ENCODE measurements at regions not wholly inside any gene's neighbourhood (a gene's known extent, or its start where the extent isn't known, plus 50 kb on each side); places are given as distances from the start of the nearest gene placed in this dataset.
"Not testable (repeated sequence)": the region's sequence is repeated elsewhere in the genome, so short reads cannot be mapped to it uniquely, and the experiment has no call there.

- DNase-seq (ENCODE audit: low read depth in 2 of 2, low spot score in 1 of 2) = not testable (repeated sequence)
These were observed 536.5 kb upstream of the ID2 start for GRCh38 chr2:8145375-8145774.

- no peak for DNase-seq (ENCODE audit: low read depth in 2 of 2, low spot score in 1 of 2)
These were observed 535.5 kb upstream of the ID2 start for GRCh38 chr2:8146132-8147005.

DNA sequence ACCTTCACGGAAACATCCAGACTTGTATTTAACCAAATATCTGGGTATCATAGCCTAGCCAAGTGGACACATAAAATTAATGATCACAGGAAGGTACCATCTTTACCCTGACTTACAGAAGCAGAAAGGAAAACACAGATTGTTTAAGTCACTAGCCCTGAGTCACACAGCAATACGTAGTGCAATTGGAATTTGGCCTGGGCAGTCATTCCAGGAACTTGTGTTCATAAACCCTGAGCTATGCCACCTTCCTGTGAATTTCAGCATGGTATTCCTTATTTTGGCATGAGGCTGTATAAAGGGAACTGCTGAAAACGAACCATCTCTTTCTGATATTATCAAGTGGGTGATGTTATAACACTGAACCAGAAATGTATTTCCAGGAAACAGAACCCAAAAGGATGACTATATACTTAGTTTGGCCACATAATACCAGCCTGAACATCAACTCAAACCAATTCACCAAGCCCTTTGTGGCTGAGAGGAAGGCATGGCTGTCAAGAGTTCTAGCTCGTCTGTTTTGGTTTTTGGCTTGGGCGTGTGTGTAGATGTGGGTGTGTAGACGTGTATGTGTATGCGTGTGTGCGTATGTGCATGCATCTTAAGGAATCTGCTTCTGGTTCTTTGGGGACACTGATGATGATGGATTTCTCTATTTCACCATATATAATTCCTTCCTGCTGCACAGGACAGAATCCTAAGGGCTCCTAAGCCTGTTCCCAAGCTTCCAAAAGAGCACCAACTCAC is 533.4 kb upstream of the ID2 start:
- DNase-seq (ENCODE audit: low read depth in 2 of 2, low spot score in 1 of 2) = no peak

- DNase-seq (ENCODE audit: low read depth in 2 of 2, low spot score in 1 of 2) = no peak
These were observed 532.9 kb upstream of the ID2 start for GRCh38 chr2:8149007-8149405.

DNA sequence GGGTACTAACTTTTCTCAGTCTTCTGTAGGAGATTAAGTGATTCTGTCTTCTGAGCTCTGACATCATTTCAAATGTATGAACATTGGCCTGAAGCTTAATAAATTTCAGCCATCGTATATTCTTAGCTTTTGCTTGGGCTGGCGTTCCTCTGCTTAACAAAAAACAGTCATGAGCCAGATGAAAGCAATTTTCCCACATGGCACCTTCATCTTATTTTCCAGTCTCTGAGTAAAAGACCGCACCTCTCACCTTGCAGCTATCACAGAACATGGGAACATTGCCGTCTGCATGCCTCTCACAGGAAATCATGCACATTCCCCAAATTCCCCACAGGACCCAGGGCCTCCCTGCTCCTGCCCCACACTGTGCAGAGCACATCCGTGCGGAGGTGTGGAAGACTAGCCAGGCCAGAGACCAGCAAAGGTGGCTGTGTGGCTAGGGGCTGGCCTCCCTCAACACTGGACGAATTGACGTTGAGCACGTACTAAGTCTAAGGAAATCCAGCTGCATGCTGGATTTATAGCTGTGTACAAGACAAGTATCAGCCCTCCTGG is 531.8 kb upstream of the ID2 start:
- DNase-seq (ENCODE audit: low read depth in 2 of 2, low spot score in 1 of 2) = no peak

GRCh38 chr2:8151888-8152287 is 530.0 kb upstream of the ID2 start:
- no peak for DNase-seq (ENCODE audit: low read depth in 2 of 2, low spot score in 1 of 2)

- no peak for DNase-seq (ENCODE audit: low read depth in 2 of 2, low spot score in 1 of 2)
These were observed 529.2 kb upstream of the ID2 start for GRCh38 chr2:8152392-8153257.

DNA sequence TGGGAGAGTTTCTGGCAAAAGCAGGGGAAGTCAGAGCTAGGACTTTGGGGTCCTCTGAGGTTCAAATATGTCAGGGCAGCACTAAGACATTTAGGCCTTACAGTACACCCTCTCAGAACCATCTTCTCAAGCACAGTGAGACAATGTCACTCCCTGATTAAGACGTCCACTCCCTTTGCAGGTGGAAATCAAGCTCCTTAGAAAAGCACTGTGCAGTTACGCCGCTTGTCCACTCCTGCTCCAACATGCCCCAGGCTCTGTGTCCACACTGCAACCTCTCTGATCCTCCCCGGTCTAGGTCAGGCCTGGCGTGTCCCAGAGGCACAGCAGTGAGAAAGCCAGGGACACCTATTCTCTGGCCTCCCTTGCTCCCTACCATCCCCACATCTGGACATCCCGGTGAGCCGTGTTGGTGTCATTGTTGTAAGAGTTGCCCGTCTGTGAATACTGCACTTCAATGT is 528.6 kb upstream of the ID2 start:
- DNase-seq (ENCODE audit: low read depth in 2 of 2, low spot score in 1 of 2) = no peak

- no peak for DNase-seq (ENCODE audit: low read depth in 2 of 2, low spot score in 1 of 2)
These were observed 527.6 kb upstream of the ID2 start for GRCh38 chr2:8154270-8154669.

GRCh38 chr2:8154936-8155335 is 526.9 kb upstream of the ID2 start:
- DNase-seq (ENCODE audit: low read depth in 2 of 2, low spot score in 1 of 2) = no peak

GRCh38 chr2:8157621-8158430 is 524.0 kb upstream of the ID2 start:
- DNase-seq (ENCODE audit: low read depth in 2 of 2, low spot score in 1 of 2) = no peak

DNA sequence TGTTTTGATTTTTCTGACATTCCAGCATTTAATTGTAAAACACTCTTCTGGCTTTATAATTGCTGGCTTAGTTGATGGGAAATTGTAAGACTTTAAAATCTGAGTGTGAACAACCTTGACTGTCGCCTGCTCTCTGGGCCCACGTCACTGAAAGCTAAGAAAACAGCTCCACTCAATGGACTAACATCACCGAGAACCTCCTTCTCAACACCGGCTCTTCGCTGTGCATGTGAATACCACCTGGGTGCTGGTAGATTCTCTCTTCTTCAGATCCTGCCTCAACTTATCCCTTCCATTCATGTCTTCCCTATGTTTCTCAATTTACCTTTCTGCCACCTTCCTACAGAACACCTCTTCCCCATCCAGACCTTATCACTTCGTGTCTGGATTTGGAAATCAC is 523.1 kb upstream of the ID2 start:
- DNase-seq (ENCODE audit: low read depth in 2 of 2, low spot score in 1 of 2) = no peak

- no peak for DNase-seq (ENCODE audit: low read depth in 2 of 2, low spot score in 1 of 2)
These were observed 522.5 kb upstream of the ID2 start for GRCh38 chr2:8159211-8159965.

- no peak for DNase-seq (ENCODE audit: low read depth in 2 of 2, low spot score in 1 of 2)
These were observed 521.8 kb upstream of the ID2 start for GRCh38 chr2:8159966-8160603.

DNA sequence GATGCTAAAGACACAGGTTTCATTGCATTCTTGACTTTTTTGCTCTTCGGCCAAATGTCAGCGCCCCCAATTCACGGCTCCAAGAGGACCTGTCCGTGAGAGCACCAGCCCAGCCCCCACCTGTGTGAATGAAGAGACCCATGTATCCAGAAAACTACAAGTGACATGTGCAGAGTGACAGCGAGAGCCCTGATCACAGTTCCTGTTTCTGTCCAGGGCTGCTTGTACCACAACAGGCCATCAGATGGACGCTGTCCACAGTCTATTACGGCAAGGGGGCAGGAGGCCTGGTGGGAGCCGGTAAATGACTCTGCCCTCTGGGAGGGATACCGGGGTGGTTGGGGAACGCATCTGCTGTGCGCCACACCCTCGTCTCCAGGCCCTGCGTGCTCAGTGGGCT is 520.9 kb upstream of the ID2 start:
- no peak for DNase-seq (ENCODE audit: low read depth in 2 of 2, low spot score in 1 of 2)

DNA sequence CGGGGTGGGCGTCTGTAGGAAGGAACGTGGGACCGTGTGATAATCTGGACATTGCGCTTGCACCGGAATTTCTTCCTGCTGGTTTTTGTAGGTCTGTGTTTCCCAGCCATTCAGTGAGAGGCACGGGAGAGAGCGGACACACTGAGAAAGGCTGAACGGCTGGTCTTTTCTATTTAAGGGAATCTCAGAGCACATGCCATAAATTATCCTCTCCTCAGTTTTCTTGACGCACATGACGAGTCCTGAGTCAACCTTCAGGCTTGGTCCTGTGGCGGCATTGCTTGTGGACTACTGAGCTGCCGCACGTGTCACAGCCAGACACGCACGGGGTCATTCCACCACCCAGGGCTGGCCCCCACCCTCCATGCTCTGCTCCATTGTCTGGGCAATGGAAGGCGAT is 519.3 kb upstream of the ID2 start:
- DNase-seq (ENCODE audit: low read depth in 2 of 2, low spot score in 1 of 2) = no peak

GRCh38 chr2:8165550-8165949 is 516.3 kb upstream of the ID2 start:
- no peak for DNase-seq (ENCODE audit: low read depth in 2 of 2, low spot score in 1 of 2)

DNA sequence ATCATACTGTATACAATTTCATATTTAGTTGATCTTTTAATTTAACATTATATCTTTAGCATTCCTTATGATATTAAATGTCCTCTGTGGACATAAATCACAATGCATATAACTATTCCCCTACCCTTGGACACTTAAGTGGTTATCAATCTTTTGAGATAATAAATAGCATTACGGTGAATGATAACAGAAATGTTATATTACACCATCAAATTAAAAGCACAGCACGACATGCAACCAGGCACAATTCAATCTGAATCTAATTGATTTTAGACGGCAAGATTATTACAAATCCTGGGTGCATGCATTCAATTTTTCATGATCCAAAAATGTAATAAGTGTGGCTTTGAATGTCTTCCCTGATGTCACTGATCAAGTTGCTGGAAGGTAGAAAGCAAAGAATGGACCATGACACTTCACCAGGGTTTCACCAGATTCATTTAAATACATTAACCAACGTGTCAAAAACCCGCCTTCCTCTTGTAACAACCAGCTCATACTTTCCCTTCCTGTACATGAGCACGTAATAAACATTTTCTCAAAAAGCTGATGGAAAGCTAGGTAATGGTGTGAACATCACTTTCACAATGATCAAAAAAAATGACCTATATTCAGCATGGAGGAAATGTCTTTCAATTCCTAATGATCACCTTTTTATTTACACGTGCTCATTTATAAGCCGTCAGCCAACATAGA is 513.7 kb upstream of the ID2 start:
- no peak for DNase-seq (ENCODE audit: low read depth in 2 of 2, low spot score in 1 of 2)

All from stimulated activated CD8-positive, alpha-beta memory T cell treated with anti-CD3 and anti-CD28 coated beads, Interleukin-4, amount 100 ng/mL, for 4 hours (primary cell).